C4-2B (cell line): ENCODE measurements at regions not wholly inside any gene's neighbourhood (a gene's known extent, or its start where the extent isn't known, plus 50 kb on each side); places are given as distances from the start of the nearest gene placed in this dataset.

Experiments used
- H3K27ac ChIP-seq: fragments of 450-650 bp; 2 replicates; pipeline ENCODE4 v1.5.1; 2017
- ZFX ChIP-seq: fragments of 450-650 bp; IDR thresholded peaks from 2 replicates; pipeline ENCODE4 v1.6.1; 2017
- TF ChIP-seq, protein P1 (sequence below): fragments of 450-650 bp; conservative IDR thresholded peaks from 2 replicates; pipeline ENCODE4 v1.5.1; 2017; ENCODE audit warnings: mild to moderate bottlenecking

- TF ChIP-seq ZFX: no peak
- TF ChIP-seq, protein P1, sequence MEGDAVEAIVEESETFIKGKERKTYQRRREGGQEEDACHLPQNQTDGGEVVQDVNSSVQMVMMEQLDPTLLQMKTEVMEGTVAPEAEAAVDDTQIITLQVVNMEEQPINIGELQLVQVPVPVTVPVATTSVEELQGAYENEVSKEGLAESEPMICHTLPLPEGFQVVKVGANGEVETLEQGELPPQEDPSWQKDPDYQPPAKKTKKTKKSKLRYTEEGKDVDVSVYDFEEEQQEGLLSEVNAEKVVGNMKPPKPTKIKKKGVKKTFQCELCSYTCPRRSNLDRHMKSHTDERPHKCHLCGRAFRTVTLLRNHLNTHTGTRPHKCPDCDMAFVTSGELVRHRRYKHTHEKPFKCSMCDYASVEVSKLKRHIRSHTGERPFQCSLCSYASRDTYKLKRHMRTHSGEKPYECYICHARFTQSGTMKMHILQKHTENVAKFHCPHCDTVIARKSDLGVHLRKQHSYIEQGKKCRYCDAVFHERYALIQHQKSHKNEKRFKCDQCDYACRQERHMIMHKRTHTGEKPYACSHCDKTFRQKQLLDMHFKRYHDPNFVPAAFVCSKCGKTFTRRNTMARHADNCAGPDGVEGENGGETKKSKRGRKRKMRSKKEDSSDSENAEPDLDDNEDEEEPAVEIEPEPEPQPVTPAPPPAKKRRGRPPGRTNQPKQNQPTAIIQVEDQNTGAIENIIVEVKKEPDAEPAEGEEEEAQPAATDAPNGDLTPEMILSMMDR: no peak
Observed at GRCh38 chr14:24744641-24745040, 110.7 kb upstream of the GZMB start.

GRCh38 chr14:24741871-24742270, 107.9 kb upstream of the GZMB start:
- H3K27ac ChIP-seq: no peak overlapping the region
- no peak for TF ChIP-seq ZFX
- TF ChIP-seq, protein P1: no peak

More at GRCh38 chr14:24744641-24745040, 110.7 kb upstream of the GZMB start:
- H3K27ac ChIP-seq: no peak overlapping the region

DNA sequence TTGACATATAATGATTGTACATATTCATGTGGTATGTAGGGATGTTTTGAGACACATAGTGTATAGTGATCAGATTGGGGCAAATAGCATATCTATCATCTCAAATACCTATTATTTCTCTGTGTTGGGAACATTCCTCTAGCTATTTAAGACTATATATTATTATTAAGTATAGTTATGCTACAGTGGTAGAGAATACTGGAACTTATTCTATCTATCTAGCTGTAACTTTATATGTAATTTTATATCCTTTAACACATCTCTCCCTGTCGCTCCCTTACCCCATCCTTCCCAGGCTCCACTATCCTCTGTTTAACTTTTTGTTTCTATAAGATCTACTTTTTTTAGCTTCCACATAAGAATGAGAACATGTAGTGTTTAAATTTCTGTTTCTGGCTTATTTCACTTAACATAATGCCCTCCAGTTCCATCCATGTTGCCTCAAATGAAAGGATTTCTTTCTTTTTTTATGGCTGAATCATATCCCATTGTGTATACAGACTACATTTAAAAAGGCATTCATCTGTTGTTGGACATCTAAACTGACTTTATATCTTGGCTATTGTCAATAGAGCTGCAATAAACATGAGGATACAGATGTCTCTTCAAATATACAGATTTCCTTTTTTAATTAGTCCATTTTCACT, 102.1 kb upstream of the GZMB start:
- no peak for TF ChIP-seq ZFX
- TF ChIP-seq, protein P1: no peak

GRCh38 chr14:24734917-24735500, 101.0 kb upstream of the GZMB start:
- TF ChIP-seq, protein P1: peak; percentile 86
- no peak for TF ChIP-seq ZFX
- H3K27ac ChIP-seq: no peak overlapping the region

More for the DNA sequence above, 102.1 kb upstream of the GZMB start:
- H3K27ac ChIP-seq: no peak overlapping the region

GRCh38 chr14:24726480-24726879, 92.5 kb upstream of the GZMB start:
- H3K27ac ChIP-seq: no peak overlapping the region
- TF ChIP-seq, protein P1: no peak

- TF ChIP-seq ZFX: no peak
- TF ChIP-seq, protein P1: no peak
- no peak overlapping the region for H3K27ac ChIP-seq
Observed at GRCh38 chr14:24725311-24725710, 91.3 kb upstream of the GZMB start.

GRCh38 chr14:24721775-24722174, 87.8 kb upstream of the GZMB start:
- H3K27ac ChIP-seq: no peak overlapping the region
- TF ChIP-seq, protein P1: no peak
- TF ChIP-seq ZFX: no peak
